Neural progenitor cell (in vitro differentiated cells): ENCODE measurements at regions not wholly inside any gene's neighbourhood (a gene's known extent, or its start where the extent isn't known, plus 50 kb on each side); places are given as distances from the start of the nearest gene placed in this dataset.

Experiments used
- DNase-seq: peaks from one replicate; pipeline ENCODE4 v3.0.0-alpha.2; 2016; ENCODE audit warnings: low spot score
- H2AFZ ChIP-seq: fragments of 200-600 bp; sonication (generic); replicated peaks from 2 replicates; pipeline ENCODE4 v1.6.1; 2016; ENCODE audit warnings: antibody characterized with exemption
- H3F3A ChIP-seq: fragments of 200-600 bp; sonication (generic); 2 replicates; pipeline ENCODE4 v1.6.1; 2016; ENCODE audit warnings: antibody characterized with exemption, low read depth
- H3K27ac ChIP-seq: fragments of 200-600 bp; sonication (generic); 2 replicates; pipeline ENCODE4 v1.5.1; 2016; ENCODE audit warnings: mild to moderate bottlenecking
- H3K27me3 ChIP-seq: fragments of 200-600 bp; sonication (generic); 2 replicates; pipeline ENCODE4 v1.6.1; 2016; ENCODE audit warnings: mild to moderate bottlenecking, moderate library complexity
- H3K36me3 ChIP-seq: fragments of 200-600 bp; sonication (generic); 2 replicates; pipeline ENCODE4 v1.5.1; 2016
- H3K4me1 ChIP-seq: fragments of 200-600 bp; sonication (generic); 2 replicates; pipeline ENCODE4 v1.6.1; 2016; ENCODE audit warnings: mixed run types
- H3K4me2 ChIP-seq: fragments of 200-600 bp; sonication (generic); 2 replicates; pipeline ENCODE4 v1.6.1; 2016
- H3K4me3 ChIP-seq: fragments of 200-600 bp; sonication (generic); 2 replicates; pipeline ENCODE4 v1.5.1; 2016
- H3K79me2 ChIP-seq: fragments of 200-600 bp; sonication (generic); 2 replicates; pipeline ENCODE4 v1.6.1; 2016; ENCODE audit warnings: low read depth
- H3K9ac ChIP-seq: fragments of 200-600 bp; sonication (generic); 2 replicates; pipeline ENCODE4 v1.6.1; 2016
- H3K9me3 ChIP-seq: fragments of 200-600 bp; sonication (generic); 2 replicates; pipeline ENCODE4 v1.5.1; 2016; ENCODE audit warnings: low read depth
- H4K20me1 ChIP-seq: fragments of 200-600 bp; sonication (generic); 2 replicates; pipeline ENCODE4 v1.6.1; 2016; ENCODE audit warnings: low read depth
- H3K27ac Mint-ChIP-seq: 3 replicates; pipeline ENCODE4 v1.8.0; 2021; ENCODE audit warnings: mixed read lengths
- H3K27me3 Mint-ChIP-seq: 2 replicates; pipeline ENCODE4 v1.8.0; 2022; ENCODE audit warnings: low read depth, mild to moderate bottlenecking, inconsistent platforms, moderate library complexity, mixed read lengths; ENCODE audit not compliant: insufficient read depth
- H3K36me3 Mint-ChIP-seq: 3 replicates; pipeline ENCODE4 v1.8.0; 2021; ENCODE audit warnings: mixed read lengths
- H3K4me1 Mint-ChIP-seq: 3 replicates; pipeline ENCODE4 v1.8.0; 2021; ENCODE audit warnings: mixed read lengths
- H3K4me3 Mint-ChIP-seq: 3 replicates; pipeline ENCODE4 v1.8.0; 2021; ENCODE audit warnings: mild to moderate bottlenecking, moderate library complexity, mixed read lengths
- H3K9me3 Mint-ChIP-seq: 3 replicates; pipeline ENCODE4 v1.8.0; 2020; ENCODE audit warnings: mixed read lengths
- CTCF ChIP-seq: fragments of 200-600 bp; sonication (generic); IDR thresholded peaks from 2 replicates; pipeline ENCODE4 v1.5.1; 2017; ENCODE audit warnings: antibody characterized with exemption, mild to moderate bottlenecking
- EZH2 ChIP-seq: fragments of 200-600 bp; sonication (generic); IDR thresholded peaks from 2 replicates; pipeline ENCODE4 v1.6.1; 2017; ENCODE audit warnings: antibody characterized with exemption, mild to moderate bottlenecking, moderate library complexity
- EZH2phosphoT487 ChIP-seq: fragments of 200-600 bp; sonication (generic); IDR thresholded peaks from 2 replicates; pipeline ENCODE4 v1.6.1; 2017; ENCODE audit warnings: antibody characterized with exemption

GRCh38 chr1:61000327-61000726, 82.0 kb upstream of the NFIA start:
- TF ChIP-seq EZH2phosphoT487 = no peak
- TF ChIP-seq EZH2 = no peak
- TF ChIP-seq CTCF = no peak
- H3K27ac ChIP-seq = no peak overlapping the region
- H3K4me2 ChIP-seq = no peak overlapping the region
- no peaks in the 10 kb centered on the region for H3K27me3 ChIP-seq
- H3K4me3 ChIP-seq = no peak overlapping the region
- no peak for DNase-seq
- no peaks in the 10 kb centered on the region for H3K79me2 ChIP-seq
- H3K27me3 Mint-ChIP-seq = peaks cover 3% of the 10 kb centered on the region
- no peaks in the 10 kb centered on the region for H3K36me3 ChIP-seq
- H3K9ac ChIP-seq = no peak overlapping the region
- H3K9me3 Mint-ChIP-seq = no peaks in the 10 kb centered on the region
- H3F3A ChIP-seq = no peaks in the 10 kb centered on the region
- no peak overlapping the region for H3K27ac Mint-ChIP-seq
- H4K20me1 ChIP-seq = no peaks in the 10 kb centered on the region
- H3K4me1 Mint-ChIP-seq = peaks cover 7% of the 10 kb centered on the region
- no peaks in the 10 kb centered on the region for H3K9me3 ChIP-seq
- H3K36me3 Mint-ChIP-seq = no peaks in the 10 kb centered on the region
- H2AFZ ChIP-seq = no peak overlapping the region
- no peak overlapping the region for H3K4me3 Mint-ChIP-seq
- peaks cover 11% of the 10 kb centered on the region for H3K4me1 ChIP-seq

GRCh38 chr1:60998786-60999185, 83.6 kb upstream of the NFIA start:
- no peak for DNase-seq
- Histone ChIP-seq H4K20me1 (no peaks in the 10 kb centered on the region), H3K4me2 (no peak overlapping the region), H3K4me3 (no peak overlapping the region), H3K9me3 (no peaks in the 10 kb centered on the region), H3K36me3 (no peaks in the 10 kb centered on the region), H2AFZ (no peak overlapping the region), H3K79me2 (no peaks in the 10 kb centered on the region), H3K4me1 (no peaks in the 10 kb centered on the region), H3K27me3 (no peaks in the 10 kb centered on the region), H3F3A (no peaks in the 10 kb centered on the region), H3K9ac (no peak overlapping the region), H3K27ac (no peak overlapping the region)
- Mint-ChIP-seq H3K9me3 (no peaks in the 10 kb centered on the region), H3K27ac (no peak overlapping the region), H3K4me3 (no peak overlapping the region), H3K4me1 (no peaks in the 10 kb centered on the region), H3K36me3 (no peaks in the 10 kb centered on the region), H3K27me3 (peaks cover 3% of the 10 kb centered on the region)
- TF ChIP-seq EZH2 (no peak), EZH2phosphoT487 (no peak)

GRCh38 chr1:60994828-60995492, 87.4 kb upstream of the NFIA start:
- Histone ChIP-seq H2AFZ (no peak overlapping the region), H3K27ac (no peak overlapping the region), H4K20me1 (no peaks in the 10 kb centered on the region), H3K9me3 (no peaks in the 10 kb centered on the region), H3K4me1 (peaks cover 11% of the 10 kb centered on the region), H3K79me2 (no peaks in the 10 kb centered on the region), H3F3A (no peaks in the 10 kb centered on the region), H3K4me3 (no peak overlapping the region), H3K36me3 (no peaks in the 10 kb centered on the region), H3K27me3 (no peaks in the 10 kb centered on the region), H3K4me2 (no peak overlapping the region), H3K9ac (no peak overlapping the region)
- DNase-seq = no peak
- Mint-ChIP-seq H3K36me3 (no peaks in the 10 kb centered on the region), H3K27ac (no peak overlapping the region), H3K27me3 (peaks cover 3% of the 10 kb centered on the region), H3K4me1 (peaks cover 19% of the 10 kb centered on the region), H3K9me3 (no peaks in the 10 kb centered on the region), H3K4me3 (no peak overlapping the region)
- TF ChIP-seq EZH2phosphoT487 = no peak
- TF ChIP-seq CTCF = no peak
- TF ChIP-seq EZH2 = no peak

- no peak overlapping the region for H3K27ac ChIP-seq
These were observed 88.0 kb upstream of the NFIA start for GRCh38 chr1:60994369-60994768.

More at GRCh38 chr1:60994369-60994768, 88.0 kb upstream of the NFIA start:
- no peak overlapping the region for H3K27ac Mint-ChIP-seq
- Histone ChIP-seq H2AFZ (no peak overlapping the region), H3K79me2 (no peaks in the 10 kb centered on the region), H3F3A (no peaks in the 10 kb centered on the region), H3K4me3 (no peak overlapping the region), H3K9me3 (no peaks in the 10 kb centered on the region), H3K27me3 (no peaks in the 10 kb centered on the region), H3K4me2 (no peak overlapping the region), H3K36me3 (no peaks in the 10 kb centered on the region), H4K20me1 (no peaks in the 10 kb centered on the region), H3K4me1 (peaks cover 11% of the 10 kb centered on the region), H3K9ac (no peak overlapping the region)
- no peak for DNase-seq
- H3K9me3 Mint-ChIP-seq = no peaks in the 10 kb centered on the region
- peaks cover 25% of the 10 kb centered on the region for H3K4me1 Mint-ChIP-seq
- no peaks in the 10 kb centered on the region for H3K36me3 Mint-ChIP-seq
- TF ChIP-seq EZH2phosphoT487 (no peak), EZH2 (no peak), CTCF (no peak)
- no peak overlapping the region for H3K4me3 Mint-ChIP-seq
- peaks cover 3% of the 10 kb centered on the region for H3K27me3 Mint-ChIP-seq
